ENCODE measurements at regions not wholly inside any gene's neighbourhood (a gene's known extent, or its start where the extent isn't known, plus 50 kb on each side); places are given as distances from the start of the nearest gene placed in this dataset.

DNA sequence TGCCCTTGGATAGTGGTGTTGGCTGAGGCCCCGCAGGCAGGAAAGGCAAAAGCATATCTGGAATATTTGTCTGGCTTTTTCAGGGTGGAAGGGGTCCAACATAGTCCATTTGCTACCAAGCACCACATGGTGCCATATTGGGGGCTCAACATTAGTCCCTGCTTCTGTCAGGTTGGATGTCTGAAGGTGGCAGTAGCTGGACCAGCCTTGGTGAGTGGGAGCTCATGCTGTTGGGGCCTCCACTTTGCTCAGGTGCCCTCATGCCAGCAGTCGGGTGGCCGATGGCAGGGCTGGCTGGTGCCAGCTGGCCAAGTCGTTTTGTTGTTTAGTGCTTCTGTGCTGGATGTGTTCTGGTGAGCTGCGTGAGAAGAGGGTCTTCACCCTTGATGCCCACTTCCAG, 135.3 kb downstream of the PAPOLA start:
- no peak for TF ChIP-seq SMAD1 (IDR thresholded peaks at IDR 0.05; ENCODE audit: low read depth, low read length, partially characterized antibody)
- TF ChIP-seq PRPF4 (IDR thresholded peaks at IDR 0.05; ENCODE audit: insufficient read depth, low read depth, low read length, poor library complexity, severe bottlenecking): no peak
- no peak for TF ChIP-seq THRAP3 (IDR thresholded peaks at IDR 0.05; ENCODE audit: borderline replicate concordance)

Data from K562 (cell line).